Osteocyte (in vitro differentiated cells): ENCODE measurements at regions not wholly inside any gene's neighbourhood (a gene's known extent, or its start where the extent isn't known, plus 50 kb on each side); places are given as distances from the start of the nearest gene placed in this dataset.

Experiments
- DNase-seq: peaks from one replicate; pipeline ENCODE4 v3.0.0; 2021; ENCODE audit warnings: mixed read lengths; ENCODE audit not compliant: unreplicated experiment; ENCODE audit errors: extremely low spot score
- H3K27ac Mint-ChIP-seq: one replicate; pipeline ENCODE4 v1.8.0; 2021; ENCODE audit warnings: mild to moderate bottlenecking, mixed read lengths; ENCODE audit not compliant: unreplicated experiment
- H3K27me3 Mint-ChIP-seq: one replicate; pipeline ENCODE4 v1.8.0; 2021; ENCODE audit warnings: mixed read lengths; ENCODE audit not compliant: unreplicated experiment
- H3K36me3 Mint-ChIP-seq: one replicate; pipeline ENCODE4 v1.8.0; 2021; ENCODE audit warnings: mixed read lengths; ENCODE audit not compliant: unreplicated experiment
- H3K4me1 Mint-ChIP-seq: one replicate; pipeline ENCODE4 v1.8.0; 2021; ENCODE audit warnings: mixed read lengths; ENCODE audit not compliant: unreplicated experiment
- H3K4me3 Mint-ChIP-seq: one replicate; pipeline ENCODE4 v1.8.0; 2021; ENCODE audit warnings: mild to moderate bottlenecking, moderate library complexity, mixed read lengths; ENCODE audit not compliant: unreplicated experiment
- H3K9me3 Mint-ChIP-seq: one replicate; pipeline ENCODE4 v1.8.0; 2021; ENCODE audit warnings: mixed read lengths; ENCODE audit not compliant: unreplicated experiment
- TF ChIP-seq, protein P1 (sequence below): fragments of 200-600 bp; sonication (generic); IDR thresholded peaks from 2 replicates; pipeline ENCODE4 v1.5.0; 2021; ENCODE audit warnings: antibody characterized with exemption, mild to moderate bottlenecking, moderate library complexity

DNA sequence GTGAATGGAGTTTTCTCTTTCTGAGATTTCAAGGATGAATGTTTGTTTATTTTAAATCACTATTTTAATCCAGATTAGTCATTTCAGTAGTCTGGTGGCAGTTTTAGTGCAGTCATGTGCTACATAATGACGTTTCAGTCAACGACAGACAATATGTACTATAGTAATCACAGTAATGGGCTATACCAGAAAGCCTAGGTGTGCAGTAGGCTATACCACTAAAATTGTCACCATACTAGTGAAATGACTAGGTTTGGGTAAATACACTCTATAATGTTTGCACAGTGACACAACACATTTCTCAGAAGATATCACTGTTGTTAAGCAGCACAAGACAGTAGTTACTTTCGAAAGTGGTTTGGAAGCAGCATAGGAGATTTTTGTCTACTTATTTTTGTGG is 203.1 kb downstream of the ETNK1 start:
- TF ChIP-seq, protein P1, sequence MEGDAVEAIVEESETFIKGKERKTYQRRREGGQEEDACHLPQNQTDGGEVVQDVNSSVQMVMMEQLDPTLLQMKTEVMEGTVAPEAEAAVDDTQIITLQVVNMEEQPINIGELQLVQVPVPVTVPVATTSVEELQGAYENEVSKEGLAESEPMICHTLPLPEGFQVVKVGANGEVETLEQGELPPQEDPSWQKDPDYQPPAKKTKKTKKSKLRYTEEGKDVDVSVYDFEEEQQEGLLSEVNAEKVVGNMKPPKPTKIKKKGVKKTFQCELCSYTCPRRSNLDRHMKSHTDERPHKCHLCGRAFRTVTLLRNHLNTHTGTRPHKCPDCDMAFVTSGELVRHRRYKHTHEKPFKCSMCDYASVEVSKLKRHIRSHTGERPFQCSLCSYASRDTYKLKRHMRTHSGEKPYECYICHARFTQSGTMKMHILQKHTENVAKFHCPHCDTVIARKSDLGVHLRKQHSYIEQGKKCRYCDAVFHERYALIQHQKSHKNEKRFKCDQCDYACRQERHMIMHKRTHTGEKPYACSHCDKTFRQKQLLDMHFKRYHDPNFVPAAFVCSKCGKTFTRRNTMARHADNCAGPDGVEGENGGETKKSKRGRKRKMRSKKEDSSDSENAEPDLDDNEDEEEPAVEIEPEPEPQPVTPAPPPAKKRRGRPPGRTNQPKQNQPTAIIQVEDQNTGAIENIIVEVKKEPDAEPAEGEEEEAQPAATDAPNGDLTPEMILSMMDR, result no peak
- Mint-ChIP-seq H3K4me3 (no peak overlapping the region), H3K36me3 (no peaks in the 10 kb centered on the region), H3K27me3 (no peaks in the 10 kb centered on the region), H3K9me3 (no peaks in the 10 kb centered on the region), H3K27ac (no peak overlapping the region), H3K4me1 (peaks cover 4% of the 10 kb centered on the region)
- no peak for DNase-seq

DNA sequence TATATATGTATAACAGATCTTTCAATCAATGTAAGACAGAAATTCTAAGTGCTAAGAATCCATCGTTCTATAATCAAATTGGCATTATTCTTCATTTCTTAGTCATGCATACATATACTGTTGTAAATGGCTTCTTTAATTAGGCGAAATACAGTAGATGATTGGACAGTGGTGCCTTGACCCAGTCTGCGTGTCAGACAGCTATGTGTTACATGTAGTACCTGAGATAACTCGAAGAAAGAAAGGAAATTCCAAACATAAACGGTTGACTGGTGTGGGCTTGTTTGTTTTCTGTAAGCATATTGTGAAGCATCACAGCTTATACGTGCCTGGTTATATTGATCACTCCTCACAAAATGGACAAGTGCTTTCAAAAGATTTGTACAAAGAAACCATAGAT is 210.5 kb downstream of the ETNK1 start:
- H3K27me3 Mint-ChIP-seq, result no peaks in the 10 kb centered on the region
- H3K4me3 Mint-ChIP-seq, result no peak overlapping the region
- no peak overlapping the region for H3K27ac Mint-ChIP-seq
- TF ChIP-seq, protein P1, result no peak
- H3K36me3 Mint-ChIP-seq, result no peaks in the 10 kb centered on the region
- no peak for DNase-seq
- no peaks in the 10 kb centered on the region for H3K4me1 Mint-ChIP-seq
- H3K9me3 Mint-ChIP-seq, result no peaks in the 10 kb centered on the region

DNA sequence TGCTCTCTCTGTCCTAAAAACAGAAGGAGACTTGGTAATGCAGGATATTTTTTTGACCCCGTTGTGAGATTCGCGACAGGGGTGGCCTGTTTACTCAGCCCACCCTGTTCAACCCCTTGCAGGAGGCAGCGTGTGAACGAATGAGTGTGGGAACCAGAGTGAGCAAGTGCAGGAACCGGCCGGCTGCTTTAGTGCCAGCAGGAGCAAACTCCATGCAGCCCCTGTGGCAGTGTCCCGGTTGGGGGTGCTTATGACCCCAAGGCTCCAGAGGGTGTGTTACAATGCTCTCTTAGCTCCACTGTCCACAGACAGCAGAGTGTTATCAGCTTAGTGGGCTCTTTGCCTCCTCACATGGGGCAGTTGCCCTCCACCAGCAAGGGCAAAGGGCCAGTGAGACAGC is 225.2 kb downstream of the ETNK1 start:
- peaks cover 15% of the 10 kb centered on the region for H3K27me3 Mint-ChIP-seq
- no peak overlapping the region for H3K27ac Mint-ChIP-seq
- no peak for DNase-seq
- no peaks in the 10 kb centered on the region for H3K36me3 Mint-ChIP-seq
- no peaks in the 10 kb centered on the region for H3K9me3 Mint-ChIP-seq
- no peak overlapping the region for H3K4me3 Mint-ChIP-seq
- TF ChIP-seq, protein P1, result no peak
- peaks cover 2% of the 10 kb centered on the region for H3K4me1 Mint-ChIP-seq

DNA sequence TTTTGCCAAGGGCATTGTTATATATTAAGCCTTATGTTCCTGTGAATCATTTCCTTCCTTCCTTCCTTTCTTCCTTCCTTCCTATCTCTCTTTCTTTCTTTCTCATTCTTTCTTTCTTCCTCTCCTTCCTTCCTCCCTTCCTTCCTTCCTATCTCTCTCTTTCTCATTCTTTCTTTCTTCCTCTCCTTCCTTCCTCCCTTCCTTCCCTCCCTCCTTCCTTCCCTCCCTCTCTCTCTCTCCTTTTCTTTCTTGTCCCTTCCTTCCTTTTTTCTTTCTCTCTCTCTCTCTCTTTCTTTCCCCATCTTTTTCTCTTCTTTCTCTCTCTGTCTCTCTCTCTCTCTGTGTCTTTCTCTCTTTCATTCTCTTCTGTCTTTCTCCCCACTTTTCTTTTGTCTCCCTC is 226.6 kb downstream of the ETNK1 start:
- DNase-seq, result no peak
- Mint-ChIP-seq H3K4me3 (no peak overlapping the region), H3K9me3 (no peaks in the 10 kb centered on the region), H3K27me3 (peaks cover 18% of the 10 kb centered on the region), H3K4me1 (peaks cover 2% of the 10 kb centered on the region), H3K27ac (no peak overlapping the region), H3K36me3 (no peaks in the 10 kb centered on the region)
- TF ChIP-seq, protein P1, result no peak

DNA sequence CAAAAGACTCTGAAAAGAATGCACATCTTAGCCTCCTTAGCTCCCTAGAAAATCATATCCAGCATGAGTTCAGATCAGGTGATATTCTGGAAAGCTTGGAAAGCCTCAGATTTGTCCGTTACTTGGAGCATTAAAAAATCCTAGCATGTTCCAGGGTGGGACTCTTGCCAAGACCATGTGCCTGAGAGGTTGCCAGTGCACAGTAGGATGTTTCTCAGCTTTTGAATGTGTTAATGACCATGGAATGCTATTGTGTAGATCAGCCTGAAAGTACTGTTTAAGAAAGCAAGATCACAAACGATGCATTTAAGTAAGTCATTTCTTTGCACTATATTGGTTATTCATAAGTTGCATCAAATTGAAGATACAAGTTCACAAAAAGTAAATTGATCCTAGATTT is 230.5 kb downstream of the ETNK1 start:
- Mint-ChIP-seq H3K27me3 (peaks cover 35% of the 10 kb centered on the region), H3K36me3 (no peaks in the 10 kb centered on the region), H3K4me1 (no peaks in the 10 kb centered on the region), H3K4me3 (no peak overlapping the region), H3K27ac (no peak overlapping the region), H3K9me3 (no peaks in the 10 kb centered on the region)
- no peak for DNase-seq
- TF ChIP-seq, protein P1, result no peak
